ENCODE measurements at regions not wholly inside any gene's neighbourhood (a gene's known extent, or its start where the extent isn't known, plus 50 kb on each side); places are given as distances from the start of the nearest gene placed in this dataset.

DNA sequence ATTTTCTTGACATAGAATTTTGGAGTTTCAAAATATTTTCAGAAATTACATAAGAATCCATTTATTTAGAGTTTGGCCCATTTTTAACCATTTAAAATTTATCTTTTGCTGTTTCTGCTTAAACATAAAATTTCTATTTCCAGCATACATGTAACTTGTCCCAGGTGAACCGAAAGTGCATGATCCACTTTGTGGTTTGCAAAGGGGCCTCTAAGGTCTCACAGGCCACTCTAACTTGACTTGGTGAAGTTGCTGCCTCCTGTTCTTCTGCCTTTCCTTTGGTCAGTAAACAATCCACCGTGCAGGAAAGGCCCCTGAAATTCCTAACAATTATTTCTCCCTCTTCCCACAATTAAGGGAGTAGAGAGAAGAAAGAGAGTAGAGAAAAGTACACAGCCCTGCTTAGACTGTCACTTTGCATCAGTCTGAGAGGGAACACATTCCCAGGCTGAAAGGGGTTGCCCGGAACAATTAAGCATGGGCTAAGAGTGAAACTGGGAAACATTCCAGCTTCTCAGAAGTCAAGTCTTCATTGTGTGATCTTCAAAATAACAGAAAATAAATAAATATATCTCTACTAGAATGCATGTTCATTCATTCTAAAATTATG, 79.5 kb upstream of the SEMA3A start:
- TF ChIP-seq, protein P1, sequence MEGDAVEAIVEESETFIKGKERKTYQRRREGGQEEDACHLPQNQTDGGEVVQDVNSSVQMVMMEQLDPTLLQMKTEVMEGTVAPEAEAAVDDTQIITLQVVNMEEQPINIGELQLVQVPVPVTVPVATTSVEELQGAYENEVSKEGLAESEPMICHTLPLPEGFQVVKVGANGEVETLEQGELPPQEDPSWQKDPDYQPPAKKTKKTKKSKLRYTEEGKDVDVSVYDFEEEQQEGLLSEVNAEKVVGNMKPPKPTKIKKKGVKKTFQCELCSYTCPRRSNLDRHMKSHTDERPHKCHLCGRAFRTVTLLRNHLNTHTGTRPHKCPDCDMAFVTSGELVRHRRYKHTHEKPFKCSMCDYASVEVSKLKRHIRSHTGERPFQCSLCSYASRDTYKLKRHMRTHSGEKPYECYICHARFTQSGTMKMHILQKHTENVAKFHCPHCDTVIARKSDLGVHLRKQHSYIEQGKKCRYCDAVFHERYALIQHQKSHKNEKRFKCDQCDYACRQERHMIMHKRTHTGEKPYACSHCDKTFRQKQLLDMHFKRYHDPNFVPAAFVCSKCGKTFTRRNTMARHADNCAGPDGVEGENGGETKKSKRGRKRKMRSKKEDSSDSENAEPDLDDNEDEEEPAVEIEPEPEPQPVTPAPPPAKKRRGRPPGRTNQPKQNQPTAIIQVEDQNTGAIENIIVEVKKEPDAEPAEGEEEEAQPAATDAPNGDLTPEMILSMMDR (IDR thresholded peaks at IDR 0.05; ENCODE audit: poor library complexity) = no peak
- TF ChIP-seq EZH2phosphoT487 (IDR thresholded peaks at IDR 0.05; ENCODE audit: low read depth, severe bottlenecking, unreplicated experiment) = no peak
